DMS53 treated with DMSO at 0.1 percent for 48 hours (cell line): ENCODE measurements at regions not wholly inside any gene's neighbourhood (a gene's known extent, or its start where the extent isn't known, plus 50 kb on each side); places are given as distances from the start of the nearest gene placed in this dataset.

Experiments
- DNase-seq: peaks from one replicate; lab custom pipeline; 2025; ENCODE audit not compliant: unreplicated experiment; lab: John Stamatoyannopoulos, UW

GRCh38 chr13:106651442-106651841, 83.5 kb upstream of the ARGLU1 start:
- DNase-seq, result no peak

- no peak for DNase-seq
Observed at GRCh38 chr13:106650690-106651205, 82.8 kb upstream of the ARGLU1 start.

GRCh38 chr13:106649495-106649894, 81.6 kb upstream of the ARGLU1 start:
- no peak for DNase-seq

GRCh38 chr13:106640515-106640914, 72.6 kb upstream of the ARGLU1 start:
- no peak for DNase-seq

- DNase-seq, result no peak
Observed at GRCh38 chr13:106637519-106637918, 69.6 kb upstream of the ARGLU1 start.

- DNase-seq, result no peak
Observed at GRCh38 chr13:106636492-106636891, 68.6 kb upstream of the ARGLU1 start.

GRCh38 chr13:106635616-106636015, 67.7 kb upstream of the ARGLU1 start:
- DNase-seq, result no peak

GRCh38 chr13:106633321-106633720, 65.4 kb upstream of the ARGLU1 start:
- no peak for DNase-seq

- no peak for DNase-seq
Observed at GRCh38 chr13:106630650-106631049, 62.7 kb upstream of the ARGLU1 start.

GRCh38 chr13:106630162-106630561, 62.2 kb upstream of the ARGLU1 start:
- no peak for DNase-seq

GRCh38 chr13:106628936-106629659, 61.2 kb upstream of the ARGLU1 start:
- DNase-seq, result no peak

- DNase-seq, result no peak
Observed at GRCh38 chr13:106626473-106626872, 58.5 kb upstream of the ARGLU1 start.

GRCh38 chr13:106625578-106625977, 57.6 kb upstream of the ARGLU1 start:
- DNase-seq, result no peak

GRCh38 chr13:106623799-106624460, 56.0 kb upstream of the ARGLU1 start:
- no peak for DNase-seq

- no peak for DNase-seq
Observed at GRCh38 chr13:106621833-106622232, 53.9 kb upstream of the ARGLU1 start.

- peak; percentile 22 for DNase-seq
Observed at GRCh38 chr13:106619688-106620555, 52.0 kb upstream of the ARGLU1 start.
